ENCODE measurements at regions not wholly inside any gene's neighbourhood (a gene's known extent, or its start where the extent isn't known, plus 50 kb on each side); places are given as distances from the start of the nearest gene placed in this dataset.

DNA sequence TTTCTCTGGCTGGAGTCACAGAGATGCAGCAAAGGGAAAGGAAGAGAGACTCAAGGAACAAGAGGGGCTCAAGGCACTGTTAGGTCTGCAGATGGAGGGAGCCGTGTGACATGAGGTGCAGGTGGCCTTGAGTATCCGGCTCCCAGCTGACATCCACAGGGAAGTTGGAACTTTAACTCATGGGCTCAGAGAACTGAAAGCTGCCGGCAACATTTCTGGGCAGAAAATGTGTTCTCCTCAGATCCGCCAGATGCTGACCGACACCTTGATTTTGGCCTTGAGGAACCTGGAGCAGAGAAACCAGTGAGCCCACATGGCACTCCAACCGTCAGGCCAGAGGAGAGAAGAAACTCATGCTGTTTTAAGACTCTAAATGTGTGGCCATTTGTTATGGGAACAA lies 258.1 kb upstream of the IRX2 start:
- Histone ChIP-seq H3K79me2 (ENCODE audit: insufficient read depth, low read length) (no peaks in the 10 kb centered on the region), H3K36me3 (ENCODE audit: insufficient read depth, low read length) (no peaks in the 10 kb centered on the region), H4K20me1 (ENCODE audit: insufficient read depth, low read length, poor library complexity, severe bottlenecking) (no peaks in the 10 kb centered on the region), H3K9me3 (ENCODE audit: insufficient read depth, low read depth, low read length) (peaks cover 4% of the 10 kb centered on the region; the same call in 1 of the 2 replicates), H2AFZ (ENCODE audit: low read length) (no peak overlapping the region), H3F3A (ENCODE audit: low read depth) (no peaks in the 10 kb centered on the region), H3K9ac (ENCODE audit: low read depth, low read length, poor library complexity, severe bottlenecking) (no peak overlapping the region), H3K27me3 (ENCODE audit: insufficient read depth, low read length, poor library complexity, severe bottlenecking) (no peaks in the 10 kb centered on the region), H3K4me1 (ENCODE audit: insufficient read depth, low read length, poor library complexity, severe bottlenecking) (no peaks in the 10 kb centered on the region), H3K4me2 (ENCODE audit: low read depth, low read length, poor library complexity, severe bottlenecking) (no peak overlapping the region), H3K9me2 (replicated peaks; ENCODE audit: low read depth, low read length) (no peaks in the 10 kb centered on the region), H3K4me3 (ENCODE audit: low read length, poor library complexity, severe bottlenecking) (no peak overlapping the region)
- TF ChIP-seq, protein P1, sequence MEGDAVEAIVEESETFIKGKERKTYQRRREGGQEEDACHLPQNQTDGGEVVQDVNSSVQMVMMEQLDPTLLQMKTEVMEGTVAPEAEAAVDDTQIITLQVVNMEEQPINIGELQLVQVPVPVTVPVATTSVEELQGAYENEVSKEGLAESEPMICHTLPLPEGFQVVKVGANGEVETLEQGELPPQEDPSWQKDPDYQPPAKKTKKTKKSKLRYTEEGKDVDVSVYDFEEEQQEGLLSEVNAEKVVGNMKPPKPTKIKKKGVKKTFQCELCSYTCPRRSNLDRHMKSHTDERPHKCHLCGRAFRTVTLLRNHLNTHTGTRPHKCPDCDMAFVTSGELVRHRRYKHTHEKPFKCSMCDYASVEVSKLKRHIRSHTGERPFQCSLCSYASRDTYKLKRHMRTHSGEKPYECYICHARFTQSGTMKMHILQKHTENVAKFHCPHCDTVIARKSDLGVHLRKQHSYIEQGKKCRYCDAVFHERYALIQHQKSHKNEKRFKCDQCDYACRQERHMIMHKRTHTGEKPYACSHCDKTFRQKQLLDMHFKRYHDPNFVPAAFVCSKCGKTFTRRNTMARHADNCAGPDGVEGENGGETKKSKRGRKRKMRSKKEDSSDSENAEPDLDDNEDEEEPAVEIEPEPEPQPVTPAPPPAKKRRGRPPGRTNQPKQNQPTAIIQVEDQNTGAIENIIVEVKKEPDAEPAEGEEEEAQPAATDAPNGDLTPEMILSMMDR (conservative IDR thresholded peaks at IDR 0.05; ENCODE audit: low read length) = no peak
- TF ChIP-seq EZH2phosphoT487 (IDR thresholded peaks at IDR 0.05; ENCODE audit: borderline replicate concordance) = no peak

DNA sequence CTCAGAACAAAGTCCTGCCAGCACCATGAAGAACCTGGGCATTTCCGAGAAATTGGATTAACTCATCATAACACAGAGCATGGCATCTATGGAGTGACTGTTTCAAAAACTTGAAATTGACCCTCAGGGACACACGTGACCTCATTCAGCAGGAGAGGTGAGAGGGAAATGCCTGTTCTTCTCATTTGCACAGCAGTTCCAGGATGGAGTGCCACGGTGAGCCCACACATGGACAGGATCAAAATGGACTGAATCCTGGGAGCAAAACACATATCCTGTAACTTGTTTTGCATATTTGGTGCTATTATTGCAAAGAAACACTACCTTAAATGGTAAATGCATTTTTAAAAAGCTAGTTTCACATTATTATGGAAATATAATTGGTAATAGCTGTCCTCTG lies 256.1 kb upstream of the IRX2 start:
- Histone ChIP-seq H3K4me1 (ENCODE audit: insufficient read depth, low read length, poor library complexity, severe bottlenecking) (no peaks in the 10 kb centered on the region), H2AFZ (ENCODE audit: low read length) (no peak overlapping the region)

DNA sequence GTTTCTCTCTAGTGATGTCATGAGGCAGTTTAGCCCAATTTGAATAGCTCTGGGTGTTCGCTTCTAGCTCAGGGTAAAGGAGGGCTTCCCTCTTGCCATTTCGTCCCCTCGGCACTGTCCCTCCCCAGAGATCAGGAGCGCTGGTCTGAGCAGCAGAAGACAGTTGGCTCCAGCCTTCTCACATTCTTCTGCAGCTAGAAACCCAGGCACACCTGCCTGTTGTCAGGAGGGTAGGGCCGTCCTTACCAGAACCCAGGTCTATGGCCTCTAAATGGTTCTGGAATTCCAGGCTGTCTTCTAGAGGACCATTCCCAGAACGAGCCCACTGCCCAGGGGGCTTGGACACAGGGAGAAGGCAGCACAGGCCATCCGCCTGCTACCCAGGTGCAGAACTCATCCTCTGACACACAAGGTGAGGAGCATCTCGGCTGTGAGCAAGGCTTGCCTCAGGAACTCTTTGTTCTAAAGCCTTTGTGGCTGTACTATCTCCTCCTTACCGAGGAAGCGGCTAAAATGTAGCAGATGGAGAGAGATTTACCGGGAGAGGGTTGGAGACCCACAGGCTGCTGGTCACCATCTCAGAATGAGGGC lies 255.6 kb upstream of the IRX2 start:
- H3K9me3 ChIP-seq (ENCODE audit: insufficient read depth, low read depth, low read length) = peaks cover 4% of the 10 kb centered on the region; the same call in 1 of the 2 replicates

More for the DNA sequence above, 256.1 kb upstream of the IRX2 start:
- H3K36me3 ChIP-seq (ENCODE audit: insufficient read depth, low read length) = no peaks in the 10 kb centered on the region
- TF ChIP-seq, protein P1 (conservative IDR thresholded peaks at IDR 0.05; ENCODE audit: low read length) = no peak
- no peak for TF ChIP-seq EZH2phosphoT487 (IDR thresholded peaks at IDR 0.05; ENCODE audit: borderline replicate concordance)
- H3K79me2 ChIP-seq (ENCODE audit: insufficient read depth, low read length) = no peaks in the 10 kb centered on the region
- H3K4me2 ChIP-seq (ENCODE audit: low read depth, low read length, poor library complexity, severe bottlenecking) = no peak overlapping the region
- H4K20me1 ChIP-seq (ENCODE audit: insufficient read depth, low read length, poor library complexity, severe bottlenecking) = no peaks in the 10 kb centered on the region
- no peaks in the 10 kb centered on the region for H3K9me2 ChIP-seq (replicated peaks; ENCODE audit: low read depth, low read length)
- H3F3A ChIP-seq (ENCODE audit: low read depth) = no peaks in the 10 kb centered on the region
- peaks cover 4% of the 10 kb centered on the region; the same call in 1 of the 2 replicates for H3K9me3 ChIP-seq (ENCODE audit: insufficient read depth, low read depth, low read length)
- H3K9ac ChIP-seq (ENCODE audit: low read depth, low read length, poor library complexity, severe bottlenecking) = no peak overlapping the region
- H3K4me3 ChIP-seq (ENCODE audit: low read length, poor library complexity, severe bottlenecking) = no peak overlapping the region
- H3K27me3 ChIP-seq (ENCODE audit: insufficient read depth, low read length, poor library complexity, severe bottlenecking) = no peaks in the 10 kb centered on the region

More for the DNA sequence above, 255.6 kb upstream of the IRX2 start:
- Histone ChIP-seq H4K20me1 (ENCODE audit: insufficient read depth, low read length, poor library complexity, severe bottlenecking) (no peaks in the 10 kb centered on the region), H3K36me3 (ENCODE audit: insufficient read depth, low read length) (no peaks in the 10 kb centered on the region), H3K27me3 (ENCODE audit: insufficient read depth, low read length, poor library complexity, severe bottlenecking) (no peaks in the 10 kb centered on the region), H3K9ac (ENCODE audit: low read depth, low read length, poor library complexity, severe bottlenecking) (no peak overlapping the region), H3K4me1 (ENCODE audit: insufficient read depth, low read length, poor library complexity, severe bottlenecking) (no peaks in the 10 kb centered on the region), H2AFZ (ENCODE audit: low read length) (no peak overlapping the region), H3K9me2 (replicated peaks; ENCODE audit: low read depth, low read length) (no peaks in the 10 kb centered on the region), H3K4me3 (ENCODE audit: low read length, poor library complexity, severe bottlenecking) (no peak overlapping the region), H3K79me2 (ENCODE audit: insufficient read depth, low read length) (no peaks in the 10 kb centered on the region), H3K4me2 (ENCODE audit: low read depth, low read length, poor library complexity, severe bottlenecking) (no peak overlapping the region), H3F3A (ENCODE audit: low read depth) (no peaks in the 10 kb centered on the region)
- TF ChIP-seq, protein P1 (conservative IDR thresholded peaks at IDR 0.05; ENCODE audit: low read length) = no peak
- no peak for TF ChIP-seq EZH2phosphoT487 (IDR thresholded peaks at IDR 0.05; ENCODE audit: borderline replicate concordance)

Measured in Loucy (cell line).